ENCODE measurements at regions not wholly inside any gene's neighbourhood (a gene's known extent, or its start where the extent isn't known, plus 50 kb on each side); places are given as distances from the start of the nearest gene placed in this dataset.
A peak's percentile ranks its signal among the peaks of the same experiment; 100 is the strongest.

DNA sequence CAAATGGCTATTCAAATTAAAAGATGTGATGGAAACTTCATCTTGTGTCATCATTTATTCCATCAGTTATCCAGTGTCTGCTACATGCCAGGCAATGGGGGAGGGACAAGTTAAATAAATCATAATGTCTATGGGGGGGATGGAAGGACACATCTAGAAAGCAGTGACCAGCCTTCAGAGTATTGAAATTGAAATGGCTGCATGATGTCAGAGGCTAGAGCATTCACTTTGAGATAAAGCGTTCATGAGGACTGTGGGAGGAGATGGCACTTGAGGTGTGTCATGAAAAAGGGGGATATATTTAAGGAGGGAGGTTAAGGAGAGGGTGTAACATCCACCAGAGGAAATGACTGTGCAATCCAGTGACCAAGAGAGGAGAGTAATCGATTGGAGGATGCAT, 50.6 kb downstream of the SLIT2 start:
- H3K4me3 ChIP-seq: no peak overlapping the region
- intact Hi-C loops (cut with DNase I): loop anchor here (10.0 kb wide), 1 partner anchor 112 kb away; no protein-coding TSS in a partner anchor
- no peaks in the 10 kb centered on the region for H3K9me3 ChIP-seq
- H3K36me3 ChIP-seq: no peaks in the 10 kb centered on the region
- H3K27me3 ChIP-seq: no peaks in the 10 kb centered on the region
- no peak for DNase-seq (ENCODE audit: extremely low spot score)
- peaks cover 0 to 24% (median 8%) of the 10 kb centered on the region in 4 donors for H3K4me1 ChIP-seq
- TF ChIP-seq POLR2AphosphoS5 (IDR thresholded peaks at IDR 0.05): no peak
- TF ChIP-seq POLR2A (IDR thresholded peaks at IDR 0.05; ENCODE audit: low read depth): no peak
- TF ChIP-seq, protein P1, sequence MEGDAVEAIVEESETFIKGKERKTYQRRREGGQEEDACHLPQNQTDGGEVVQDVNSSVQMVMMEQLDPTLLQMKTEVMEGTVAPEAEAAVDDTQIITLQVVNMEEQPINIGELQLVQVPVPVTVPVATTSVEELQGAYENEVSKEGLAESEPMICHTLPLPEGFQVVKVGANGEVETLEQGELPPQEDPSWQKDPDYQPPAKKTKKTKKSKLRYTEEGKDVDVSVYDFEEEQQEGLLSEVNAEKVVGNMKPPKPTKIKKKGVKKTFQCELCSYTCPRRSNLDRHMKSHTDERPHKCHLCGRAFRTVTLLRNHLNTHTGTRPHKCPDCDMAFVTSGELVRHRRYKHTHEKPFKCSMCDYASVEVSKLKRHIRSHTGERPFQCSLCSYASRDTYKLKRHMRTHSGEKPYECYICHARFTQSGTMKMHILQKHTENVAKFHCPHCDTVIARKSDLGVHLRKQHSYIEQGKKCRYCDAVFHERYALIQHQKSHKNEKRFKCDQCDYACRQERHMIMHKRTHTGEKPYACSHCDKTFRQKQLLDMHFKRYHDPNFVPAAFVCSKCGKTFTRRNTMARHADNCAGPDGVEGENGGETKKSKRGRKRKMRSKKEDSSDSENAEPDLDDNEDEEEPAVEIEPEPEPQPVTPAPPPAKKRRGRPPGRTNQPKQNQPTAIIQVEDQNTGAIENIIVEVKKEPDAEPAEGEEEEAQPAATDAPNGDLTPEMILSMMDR (IDR thresholded peaks at IDR 0.05): no peak
- TF ChIP-seq EP300 (IDR thresholded peaks at IDR 0.05): no peak
- no peak overlapping the region for H3K27ac ChIP-seq (replicated peaks in 1 of 4)
- WGBS: 95% methylated on average over 2 of the region's 2 CpGs

DNA sequence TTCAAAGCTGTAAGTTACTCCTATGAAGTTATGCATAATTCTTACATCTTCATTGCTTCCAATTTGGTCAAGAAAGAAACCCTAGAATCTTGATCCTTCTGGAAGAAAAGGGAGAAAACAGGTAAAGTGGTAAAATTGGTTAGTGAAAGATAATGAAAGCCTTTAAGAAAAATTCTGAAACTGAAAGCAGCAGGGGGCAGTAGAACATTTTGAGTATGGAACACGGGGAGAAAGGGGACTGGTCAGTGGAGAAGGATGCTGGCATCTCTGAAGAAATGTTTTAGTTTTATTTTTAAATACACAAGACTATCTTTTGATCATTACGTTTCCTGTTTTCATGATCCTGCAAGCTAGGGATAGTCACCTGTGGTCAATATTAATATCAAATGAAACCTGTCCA, 54.3 kb downstream of the SLIT2 start:
- intact Hi-C loops (cut with DNase I): loop anchor here (10.0 kb wide), 1 partner anchor 109 kb away; no protein-coding TSS in a partner anchor
- no peak for DNase-seq (ENCODE audit: extremely low spot score)
- no peak overlapping the region for H3K27ac ChIP-seq (replicated peaks in 1 of 4)
- no peaks in the 10 kb centered on the region for H3K27me3 ChIP-seq
- H3K36me3 ChIP-seq: no peaks in the 10 kb centered on the region
- TF ChIP-seq, protein P1 (IDR thresholded peaks at IDR 0.05): peak; percentile 10 to 33 (median 20)
- no peak for TF ChIP-seq EP300 (IDR thresholded peaks at IDR 0.05)
- no peak overlapping the region for H3K4me3 ChIP-seq
- 50% methylated on average over 2 of the region's 2 CpGs for WGBS
- no peaks in the 10 kb centered on the region for H3K4me1 ChIP-seq
- H3K9me3 ChIP-seq: no peaks in the 10 kb centered on the region

DNA sequence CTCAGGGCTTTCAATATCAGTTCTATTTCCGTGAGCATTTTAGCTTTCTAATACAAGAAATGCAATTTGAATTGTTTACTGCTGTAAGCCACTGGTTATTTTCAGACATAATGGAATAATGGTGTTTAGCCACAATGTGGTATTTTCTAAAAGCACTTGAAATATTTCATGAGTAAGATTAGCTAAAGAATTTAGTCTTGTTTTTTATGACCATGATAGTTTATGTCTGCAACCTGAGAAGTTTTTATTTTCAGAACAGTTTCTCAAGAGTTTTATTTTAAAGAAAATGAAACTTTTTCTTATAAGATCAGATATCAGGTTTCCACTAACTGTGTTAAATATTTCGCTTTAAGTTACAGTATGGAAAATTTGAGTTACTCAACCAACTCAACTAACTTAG, 60.2 kb downstream of the SLIT2 start:
- H3K36me3 ChIP-seq: no peaks in the 10 kb centered on the region
- TF ChIP-seq POLR2AphosphoS5 (IDR thresholded peaks at IDR 0.05): no peak
- TF ChIP-seq, protein P1 (IDR thresholded peaks at IDR 0.05): no peak
- TF ChIP-seq POLR2A (IDR thresholded peaks at IDR 0.05; ENCODE audit: low read depth): no peak
- TF ChIP-seq EP300 (IDR thresholded peaks at IDR 0.05): no peak
- DNase-seq (ENCODE audit: extremely low spot score): no peak
- no peaks in the 10 kb centered on the region for H3K27me3 ChIP-seq
- H3K4me3 ChIP-seq: no peak overlapping the region
- no peak overlapping the region for H3K27ac ChIP-seq (replicated peaks in 1 of 4)
- WGBS: 86% methylated on average over 2 of the region's 2 CpGs
- intact Hi-C loops (cut with DNase I): no loop called here
- H3K9me3 ChIP-seq: no peaks in the 10 kb centered on the region
- H3K4me1 ChIP-seq: peaks cover 0 to 26% (median 12%) of the 10 kb centered on the region in 4 donors

DNA sequence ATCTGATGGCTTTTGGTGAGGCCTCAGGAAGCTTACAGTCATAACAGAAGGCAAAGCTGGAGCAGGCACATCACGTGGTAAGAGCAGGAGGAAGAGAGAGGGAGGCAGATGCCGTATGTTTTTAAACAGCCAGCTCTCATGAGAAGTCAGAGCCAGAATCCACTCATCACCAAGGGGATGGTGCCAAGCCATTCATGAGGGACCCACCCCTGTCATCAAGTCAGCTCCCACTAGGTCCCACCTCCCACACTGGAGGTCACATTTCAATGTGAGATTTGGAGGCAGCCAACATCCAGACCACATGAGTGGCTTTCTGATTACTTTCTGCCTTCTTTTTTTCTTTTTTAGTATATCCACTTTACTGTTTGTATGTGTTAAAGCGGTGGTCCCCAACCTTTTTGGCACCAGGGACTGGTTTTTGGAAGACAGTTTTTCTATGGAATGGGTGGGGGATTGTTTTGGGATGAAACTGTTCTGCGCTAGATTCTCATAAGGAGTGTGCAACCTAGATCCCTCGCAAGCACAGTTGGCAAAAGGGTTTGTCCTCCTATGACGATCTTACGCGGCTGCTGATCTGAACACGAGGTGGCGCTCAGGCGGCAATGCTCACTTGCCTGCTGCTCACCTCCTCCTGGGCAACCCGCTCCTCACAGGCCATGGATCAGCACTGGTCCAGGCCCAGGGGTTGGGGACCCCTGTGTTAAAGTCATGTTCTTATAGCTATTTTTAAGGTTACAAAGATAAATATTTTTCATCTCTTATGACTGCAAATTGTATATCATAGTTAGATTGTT, 61.7 kb downstream of the SLIT2 start:
- TF ChIP-seq, protein P1 (IDR thresholded peaks at IDR 0.05): no peak
- no peak for TF ChIP-seq POLR2AphosphoS5 (IDR thresholded peaks at IDR 0.05)
- no peak for TF ChIP-seq EP300 (IDR thresholded peaks at IDR 0.05)
- TF ChIP-seq POLR2A (IDR thresholded peaks at IDR 0.05; ENCODE audit: low read depth): no peak
- DNase-seq (ENCODE audit: extremely low spot score): no peak
- no peaks in the 10 kb centered on the region for H3K27me3 ChIP-seq
- WGBS: 66% methylated on average over 12 of the region's 12 CpGs
- intact Hi-C loops (cut with DNase I): no loop called here
- peaks cover 0 to 42% (median 28%) of the 10 kb centered on the region in 4 donors for H3K4me1 ChIP-seq
- H3K36me3 ChIP-seq: no peaks in the 10 kb centered on the region
- no peaks in the 10 kb centered on the region for H3K9me3 ChIP-seq
- no peak overlapping the region for H3K27ac ChIP-seq (replicated peaks in 1 of 4)
- H3K4me3 ChIP-seq: no peak overlapping the region
